HepG2 (cell line): ENCODE measurements at regions not wholly inside any gene's neighbourhood (a gene's known extent, or its start where the extent isn't known, plus 50 kb on each side); places are given as distances from the start of the nearest gene placed in this dataset.

Experiments
- AGO1 ChIP-seq: fragments of 200-400 bp; formaldehyde crosslinking; IDR thresholded peaks from 2 replicates; pipeline ENCODE4 v1.6.1; 2017; ENCODE audit warnings: mild to moderate bottlenecking, low read depth, low read length, moderate library complexity; ENCODE audit not compliant: poor library complexity, severe bottlenecking
- FIP1L1 ChIP-seq: fragments of 200-400 bp; formaldehyde crosslinking; IDR thresholded peaks from 2 replicates; pipeline ENCODE4 v1.6.1; 2018; ENCODE audit warnings: low read depth, mild to moderate bottlenecking, low read length, moderate library complexity, borderline replicate concordance; ENCODE audit not compliant: insufficient read depth
- GTF3A ChIP-seq: sonication (generic); formaldehyde crosslinking; conservative IDR thresholded peaks from 2 replicates; pipeline ENCODE4 v1.4.0; 2020; ENCODE audit warnings: mild to moderate bottlenecking, missing genetic modification reagents
- HDAC2 ChIP-seq: sonication (generic); formaldehyde crosslinking; IDR thresholded peaks from 2 replicates; pipeline ENCODE4 v1.4.0; 2020; ENCODE audit warnings: missing genetic modification reagents
- HMG20A ChIP-seq: IDR thresholded peaks from 2 replicates; pipeline ENCODE4 v1.6.1; 2016; ENCODE audit warnings: borderline replicate concordance
- MED1 ChIP-seq: sonication (generic); formaldehyde crosslinking; IDR thresholded peaks from 2 replicates; pipeline ENCODE4 v1.4.0; 2020; ENCODE audit warnings: missing genetic modification reagents
- MIER2 ChIP-seq: IDR thresholded peaks from 2 replicates; pipeline ENCODE4 v1.6.1; 2016; ENCODE audit warnings: missing biosample characterization, missing genetic modification reagents
- MIXL1 ChIP-seq: IDR thresholded peaks from 2 replicates; pipeline ENCODE4 v1.6.1; 2016
- MLLT10 ChIP-seq: sonication (generic); formaldehyde crosslinking; IDR thresholded peaks from 2 replicates; pipeline ENCODE4 v1.4.0; 2020; ENCODE audit warnings: missing genetic modification reagents
- NFATC3 ChIP-seq: sonication (generic); formaldehyde crosslinking; IDR thresholded peaks from 2 replicates; pipeline ENCODE4 v1.5.1; 2020; ENCODE audit warnings: mild to moderate bottlenecking, missing genetic modification reagents
- SOX6 ChIP-seq, 2 experiments: fragments of 450-650 bp in 1 of 2; sonication (generic) in 1 of 2; formaldehyde crosslinking in 1 of 2; IDR thresholded peaks; 2 replicates each; pipeline versions ENCODE4 v1.4.0 to v1.6.1; 2017 to 2020; ENCODE audit warnings: antibody characterized with exemption in 1 of 2, mild to moderate bottlenecking in 1 of 2, missing genetic modification reagents in 1 of 2
- TEAD2 ChIP-seq: sonication (generic); formaldehyde crosslinking; IDR thresholded peaks from 2 replicates; pipeline ENCODE4 v1.9.0; 2021; ENCODE audit warnings: missing genetic modification reagents
- XRCC5 ChIP-seq: fragments of 200-400 bp; formaldehyde crosslinking; optimal IDR thresholded peaks from 2 replicates; pipeline ENCODE3; 2017; ENCODE audit warnings: mild to moderate bottlenecking, low read length
- ZNF367 ChIP-seq: sonication (generic); formaldehyde crosslinking; IDR thresholded peaks from 2 replicates; pipeline ENCODE4 v1.4.0; 2020; ENCODE audit warnings: missing genetic modification reagents, borderline replicate concordance
- ZNF878 ChIP-seq: sonication (generic); formaldehyde crosslinking; IDR thresholded peaks from 2 replicates; pipeline ENCODE4 v1.8.1; 2023; ENCODE audit warnings: mild to moderate bottlenecking, missing genetic modification reagents, moderate library complexity
- ZSCAN25 ChIP-seq: sonication (generic); formaldehyde crosslinking; IDR thresholded peaks from 2 replicates; pipeline ENCODE4 v1.8.0; 2022; ENCODE audit warnings: mild to moderate bottlenecking, missing genetic modification reagents
- TF ChIP-seq, protein P1 (sequence below): sonication (generic); formaldehyde crosslinking; conservative IDR thresholded peaks from 2 replicates; pipeline ENCODE4 v1.4.0; 2020; ENCODE audit warnings: missing genetic modification reagents
- TF ChIP-seq, protein P2 (sequence below): sonication (generic); formaldehyde crosslinking; IDR thresholded peaks from 2 replicates; pipeline ENCODE4 v1.8.1; 2023; ENCODE audit warnings: missing genetic modification reagents, inconsistent platforms, borderline replicate concordance
- TF ChIP-seq, protein P3 (sequence below): sonication (generic); formaldehyde crosslinking; IDR thresholded peaks from 2 replicates; pipeline ENCODE4 v1.4.0; 2020; ENCODE audit warnings: missing genetic modification reagents
- TF ChIP-seq, protein P4 (sequence below): fragments of 450-650 bp; IDR thresholded peaks from 2 replicates; pipeline ENCODE4 v1.6.1; 2017; ENCODE audit warnings: mild to moderate bottlenecking

DNA sequence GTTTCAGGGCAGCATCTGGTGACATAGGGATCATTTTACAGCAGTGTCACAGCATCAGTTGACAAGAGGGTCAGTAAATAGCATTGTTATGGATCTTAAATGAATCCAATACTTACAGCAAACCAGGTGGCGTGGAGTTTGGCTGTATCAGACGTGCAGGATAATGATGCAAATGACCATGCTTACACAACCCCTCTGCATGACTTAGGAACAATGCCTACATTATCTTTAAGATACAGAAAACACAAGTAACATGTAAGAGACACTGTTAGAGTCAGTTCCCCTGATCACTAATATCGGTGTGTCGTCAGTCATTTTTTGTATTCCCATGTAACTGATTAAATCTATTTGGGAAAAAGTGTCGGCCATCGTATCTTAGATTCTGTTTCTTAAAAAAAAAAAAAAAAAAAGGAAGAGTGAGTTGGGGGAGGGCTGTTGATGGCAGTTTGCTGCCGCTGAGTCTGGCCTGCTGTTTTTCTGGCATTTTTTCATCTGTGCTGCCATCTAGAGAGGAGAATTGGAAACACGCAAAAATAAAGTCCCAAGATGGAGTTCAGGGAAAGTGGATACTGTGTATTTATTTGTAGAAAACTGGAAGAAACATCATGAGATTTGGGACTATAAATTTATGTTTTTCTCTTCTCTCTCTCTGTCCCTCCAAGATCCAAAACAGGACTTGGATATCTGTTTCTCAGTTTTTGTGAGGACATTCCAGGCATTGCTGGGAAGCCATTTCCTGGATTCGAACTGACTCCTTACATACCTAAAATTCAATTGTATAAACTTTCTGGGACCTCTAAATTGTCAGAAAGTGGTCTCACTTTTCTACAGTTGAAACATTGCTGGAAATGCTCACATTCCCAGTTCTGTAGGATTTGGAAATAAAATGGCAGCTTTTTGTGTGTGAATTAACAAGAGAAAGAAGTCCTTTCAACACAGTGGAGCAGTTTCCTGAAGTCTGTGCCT, 60.3 kb upstream of the AGPS start (continued):
- TF ChIP-seq MIXL1 (0 out of 2 replicates have a peak, but pooled peaks have one; percentile 40), TEAD2 (CRISPR knock-in tag) (no peak), GTF3A (no peak), HMG20A (no peak; the same call in 1 of the 2 replicates), MLLT10 (CRISPR knock-in tag) (no peak), MED1 (CRISPR knock-in tag) (no peak), ZNF367 (CRISPR knock-in tag) (no peak), AGO1 (no peak), HDAC2 (CRISPR knock-in tag) (no peak), ZNF878 (CRISPR knock-in tag) (no peak), SOX6 (IDR thresholded peaks at IDR 0.05) (no peak), SOX6 (CRISPR knock-in tag; IDR thresholded peaks at IDR 0.05) (peak; percentile 53; the same call in 1 of the 2 replicates), FIP1L1 (no peak), XRCC5 (peak; percentile 33), MIER2 (CRISPR knock-in tag) (no peak), NFATC3 (no peak), ZSCAN25 (CRISPR knock-in tag) (no peak)
- TF ChIP-seq, protein P1, sequence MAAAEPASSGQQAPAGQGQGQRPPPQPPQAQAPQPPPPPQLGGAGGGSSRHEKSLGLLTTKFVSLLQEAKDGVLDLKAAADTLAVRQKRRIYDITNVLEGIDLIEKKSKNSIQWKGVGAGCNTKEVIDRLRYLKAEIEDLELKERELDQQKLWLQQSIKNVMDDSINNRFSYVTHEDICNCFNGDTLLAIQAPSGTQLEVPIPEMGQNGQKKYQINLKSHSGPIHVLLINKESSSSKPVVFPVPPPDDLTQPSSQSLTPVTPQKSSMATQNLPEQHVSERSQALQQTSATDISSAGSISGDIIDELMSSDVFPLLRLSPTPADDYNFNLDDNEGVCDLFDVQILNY (CRISPR knock-in tag): no peak
- TF ChIP-seq, protein P2, sequence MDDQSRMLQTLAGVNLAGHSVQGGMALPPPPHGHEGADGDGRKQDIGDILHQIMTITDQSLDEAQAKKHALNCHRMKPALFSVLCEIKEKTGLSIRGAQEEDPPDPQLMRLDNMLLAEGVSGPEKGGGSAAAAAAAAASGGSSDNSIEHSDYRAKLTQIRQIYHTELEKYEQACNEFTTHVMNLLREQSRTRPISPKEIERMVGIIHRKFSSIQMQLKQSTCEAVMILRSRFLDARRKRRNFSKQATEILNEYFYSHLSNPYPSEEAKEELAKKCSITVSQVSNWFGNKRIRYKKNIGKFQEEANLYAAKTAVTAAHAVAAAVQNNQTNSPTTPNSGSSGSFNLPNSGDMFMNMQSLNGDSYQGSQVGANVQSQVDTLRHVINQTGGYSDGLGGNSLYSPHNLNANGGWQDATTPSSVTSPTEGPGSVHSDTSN (CRISPR knock-in tag): no peak
- TF ChIP-seq, protein P3, sequence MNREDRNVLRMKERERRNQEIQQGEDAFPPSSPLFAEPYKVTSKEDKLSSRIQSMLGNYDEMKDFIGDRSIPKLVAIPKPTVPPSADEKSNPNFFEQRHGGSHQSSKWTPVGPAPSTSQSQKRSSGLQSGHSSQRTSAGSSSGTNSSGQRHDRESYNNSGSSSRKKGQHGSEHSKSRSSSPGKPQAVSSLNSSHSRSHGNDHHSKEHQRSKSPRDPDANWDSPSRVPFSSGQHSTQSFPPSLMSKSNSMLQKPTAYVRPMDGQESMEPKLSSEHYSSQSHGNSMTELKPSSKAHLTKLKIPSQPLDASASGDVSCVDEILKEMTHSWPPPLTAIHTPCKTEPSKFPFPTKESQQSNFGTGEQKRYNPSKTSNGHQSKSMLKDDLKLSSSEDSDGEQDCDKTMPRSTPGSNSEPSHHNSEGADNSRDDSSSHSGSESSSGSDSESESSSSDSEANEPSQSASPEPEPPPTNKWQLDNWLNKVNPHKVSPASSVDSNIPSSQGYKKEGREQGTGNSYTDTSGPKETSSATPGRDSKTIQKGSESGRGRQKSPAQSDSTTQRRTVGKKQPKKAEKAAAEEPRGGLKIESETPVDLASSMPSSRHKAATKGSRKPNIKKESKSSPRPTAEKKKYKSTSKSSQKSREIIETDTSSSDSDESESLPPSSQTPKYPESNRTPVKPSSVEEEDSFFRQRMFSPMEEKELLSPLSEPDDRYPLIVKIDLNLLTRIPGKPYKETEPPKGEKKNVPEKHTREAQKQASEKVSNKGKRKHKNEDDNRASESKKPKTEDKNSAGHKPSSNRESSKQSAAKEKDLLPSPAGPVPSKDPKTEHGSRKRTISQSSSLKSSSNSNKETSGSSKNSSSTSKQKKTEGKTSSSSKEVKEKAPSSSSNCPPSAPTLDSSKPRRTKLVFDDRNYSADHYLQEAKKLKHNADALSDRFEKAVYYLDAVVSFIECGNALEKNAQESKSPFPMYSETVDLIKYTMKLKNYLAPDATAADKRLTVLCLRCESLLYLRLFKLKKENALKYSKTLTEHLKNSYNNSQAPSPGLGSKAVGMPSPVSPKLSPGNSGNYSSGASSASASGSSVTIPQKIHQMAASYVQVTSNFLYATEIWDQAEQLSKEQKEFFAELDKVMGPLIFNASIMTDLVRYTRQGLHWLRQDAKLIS (CRISPR knock-in tag): no peak
- TF ChIP-seq, protein P4, sequence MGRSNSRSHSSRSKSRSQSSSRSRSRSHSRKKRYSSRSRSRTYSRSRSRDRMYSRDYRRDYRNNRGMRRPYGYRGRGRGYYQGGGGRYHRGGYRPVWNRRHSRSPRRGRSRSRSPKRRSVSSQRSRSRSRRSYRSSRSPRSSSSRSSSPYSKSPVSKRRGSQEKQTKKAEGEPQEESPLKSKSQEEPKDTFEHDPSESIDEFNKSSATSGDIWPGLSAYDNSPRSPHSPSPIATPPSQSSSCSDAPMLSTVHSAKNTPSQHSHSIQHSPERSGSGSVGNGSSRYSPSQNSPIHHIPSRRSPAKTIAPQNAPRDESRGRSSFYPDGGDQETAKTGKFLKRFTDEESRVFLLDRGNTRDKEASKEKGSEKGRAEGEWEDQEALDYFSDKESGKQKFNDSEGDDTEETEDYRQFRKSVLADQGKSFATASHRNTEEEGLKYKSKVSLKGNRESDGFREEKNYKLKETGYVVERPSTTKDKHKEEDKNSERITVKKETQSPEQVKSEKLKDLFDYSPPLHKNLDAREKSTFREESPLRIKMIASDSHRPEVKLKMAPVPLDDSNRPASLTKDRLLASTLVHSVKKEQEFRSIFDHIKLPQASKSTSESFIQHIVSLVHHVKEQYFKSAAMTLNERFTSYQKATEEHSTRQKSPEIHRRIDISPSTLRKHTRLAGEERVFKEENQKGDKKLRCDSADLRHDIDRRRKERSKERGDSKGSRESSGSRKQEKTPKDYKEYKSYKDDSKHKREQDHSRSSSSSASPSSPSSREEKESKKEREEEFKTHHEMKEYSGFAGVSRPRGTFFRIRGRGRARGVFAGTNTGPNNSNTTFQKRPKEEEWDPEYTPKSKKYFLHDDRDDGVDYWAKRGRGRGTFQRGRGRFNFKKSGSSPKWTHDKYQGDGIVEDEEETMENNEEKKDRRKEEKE: no peak
